Tibial artery (tissue), 4 donors: ENCODE measurements at regions not wholly inside any gene's neighbourhood (a gene's known extent, or its start where the extent isn't known, plus 50 kb on each side); places are given as distances from the start of the nearest gene placed in this dataset.

Source experiments
- DNase-seq, 2 donors: peaks; one replicate each; pipeline ENCODE4 v3.0.0-alpha.2; 2019
- H3K27ac ChIP-seq, 2 donors: fragments of 200-600 bp; sonication (generic) in 1 of 2; 1 replicate in 1 of 2; 2 replicates in 1 of 2; pipeline ENCODE4 v1.5.1; 2018 to 2019; ENCODE audit warnings: mild to moderate bottlenecking in 1 of 2
- H3K27me3 ChIP-seq, 2 donors: fragments of 200-600 bp; sonication (generic) in 1 of 2; one replicate each; pipeline versions ENCODE4 v1.5.1 to v1.6.0; 2016 to 2019
- H3K36me3 ChIP-seq, 3 donors: fragments of 200-600 bp; sonication (generic) in 2 of 3; one replicate each; pipeline ENCODE4 v1.5.1; 2016 to 2019; ENCODE audit warnings: mild to moderate bottlenecking in 2 of 3
- H3K4me1 ChIP-seq, 4 donors: fragments of 200-600 bp; sonication (generic) in 2 of 4; 1 replicate in 3 of 4; 2 replicates in 1 of 4; pipeline ENCODE4 v1.5.1; 2016 to 2019
- H3K4me3 ChIP-seq, 2 donors: fragments of 200-600 bp; sonication (generic) in 1 of 2; 1 replicate in 1 of 2; 2 replicates in 1 of 2; pipeline ENCODE4 v1.5.1; 2018 to 2019; ENCODE audit warnings: mild to moderate bottlenecking in 2 of 2
- H3K9me3 ChIP-seq, 3 donors: fragments of 200-600 bp; sonication (generic) in 1 of 3; one replicate each; pipeline ENCODE4 v1.5.1; 2016 to 2019
- intact Hi-C: fragments of 100-400 bp; cut with DNase I; formaldehyde crosslinking; loops from one replicate; pipeline ENCODE4 v1.15.0; 2023; ENCODE audit warnings: low total_unique reads
- TF ChIP-seq, protein P1 (sequence below), 2 experiments: fragments of 200-600 bp in 1 of 2; fragments of 450-650 bp in 1 of 2; IDR thresholded peaks; one replicate each; pipeline ENCODE4 v1.5.1; 2017 to 2019; ENCODE audit warnings: antibody characterized with exemption in 2 of 2, mild to moderate bottlenecking in 1 of 2, moderate library complexity in 1 of 2

DNA sequence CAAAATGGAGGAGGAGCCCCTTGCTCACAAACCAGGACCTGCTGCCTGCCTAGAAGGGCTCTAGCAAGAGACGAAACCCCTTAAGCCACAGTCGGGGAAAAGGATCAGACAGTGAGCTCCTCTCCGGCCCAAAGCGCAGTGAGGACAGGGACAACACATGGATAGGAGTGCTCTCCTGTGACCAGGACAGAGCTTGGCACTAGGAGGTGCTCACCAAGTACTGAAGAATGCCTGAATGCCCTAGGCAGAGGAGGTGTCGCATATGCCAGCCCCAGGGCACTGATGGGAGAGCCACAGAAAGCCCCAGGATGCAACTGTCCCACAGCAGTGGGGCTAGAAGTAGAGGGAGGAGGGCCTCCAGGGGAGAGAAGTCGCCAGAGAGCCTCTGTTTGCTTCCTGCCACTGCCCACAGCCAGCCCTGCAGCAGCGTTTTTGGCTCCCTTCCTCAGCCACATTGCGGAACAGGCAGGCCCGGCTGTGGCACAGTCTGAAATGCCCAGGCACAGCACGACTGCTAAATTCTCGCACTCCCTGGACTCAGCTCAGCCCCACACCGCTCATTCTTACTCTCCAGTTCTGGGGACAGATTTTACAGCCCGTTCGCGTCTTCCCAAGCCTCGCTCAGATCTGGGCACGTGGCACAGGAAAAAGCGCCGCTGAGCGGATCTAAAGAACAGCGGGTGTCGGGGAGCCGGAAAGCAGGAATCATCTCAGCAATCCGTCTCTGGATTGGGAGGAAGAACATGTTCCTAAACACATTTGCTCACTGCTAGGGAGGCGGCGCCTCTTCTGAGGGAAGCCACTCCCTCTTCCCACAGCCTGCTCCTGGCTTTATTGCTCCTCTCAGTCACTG lies 98.7 kb upstream of the POU3F3 start:
- Histone ChIP-seq H3K36me3 (no peaks in the 10 kb centered on the region), H3K27me3 (peaks cover 0 to 3% of the 10 kb centered on the region in 2 donors), H3K9me3 (no peaks in the 10 kb centered on the region), H3K4me3 (no peak overlapping the region), H3K4me1 (no peaks in the 10 kb centered on the region), H3K27ac (no peak overlapping the region)
- TF ChIP-seq, protein P1, sequence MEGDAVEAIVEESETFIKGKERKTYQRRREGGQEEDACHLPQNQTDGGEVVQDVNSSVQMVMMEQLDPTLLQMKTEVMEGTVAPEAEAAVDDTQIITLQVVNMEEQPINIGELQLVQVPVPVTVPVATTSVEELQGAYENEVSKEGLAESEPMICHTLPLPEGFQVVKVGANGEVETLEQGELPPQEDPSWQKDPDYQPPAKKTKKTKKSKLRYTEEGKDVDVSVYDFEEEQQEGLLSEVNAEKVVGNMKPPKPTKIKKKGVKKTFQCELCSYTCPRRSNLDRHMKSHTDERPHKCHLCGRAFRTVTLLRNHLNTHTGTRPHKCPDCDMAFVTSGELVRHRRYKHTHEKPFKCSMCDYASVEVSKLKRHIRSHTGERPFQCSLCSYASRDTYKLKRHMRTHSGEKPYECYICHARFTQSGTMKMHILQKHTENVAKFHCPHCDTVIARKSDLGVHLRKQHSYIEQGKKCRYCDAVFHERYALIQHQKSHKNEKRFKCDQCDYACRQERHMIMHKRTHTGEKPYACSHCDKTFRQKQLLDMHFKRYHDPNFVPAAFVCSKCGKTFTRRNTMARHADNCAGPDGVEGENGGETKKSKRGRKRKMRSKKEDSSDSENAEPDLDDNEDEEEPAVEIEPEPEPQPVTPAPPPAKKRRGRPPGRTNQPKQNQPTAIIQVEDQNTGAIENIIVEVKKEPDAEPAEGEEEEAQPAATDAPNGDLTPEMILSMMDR (IDR thresholded peaks at IDR 0.05) = no peak
- no peak for DNase-seq
- intact Hi-C loops = no loop called here

DNA sequence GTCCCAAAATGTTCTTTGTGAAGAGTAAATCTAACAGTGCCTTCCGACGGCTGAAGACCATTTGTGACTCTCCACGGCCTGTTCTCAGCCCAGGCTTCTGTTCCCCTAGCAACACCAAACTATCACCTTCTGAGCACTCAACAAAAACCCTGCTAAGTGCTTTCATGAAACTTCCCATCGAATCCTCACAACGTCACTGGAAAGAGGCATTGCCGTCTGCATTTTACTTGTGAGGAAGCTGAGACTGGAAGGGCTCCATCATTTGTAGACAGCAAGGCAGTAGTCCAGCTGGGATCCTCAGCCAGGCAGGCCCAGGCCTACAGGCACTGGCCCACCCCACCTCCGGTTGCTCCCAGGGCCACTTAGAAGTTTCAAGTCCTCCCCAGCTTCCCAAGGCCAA lies 97.8 kb upstream of the POU3F3 start:
- H3K36me3 ChIP-seq = no peaks in the 10 kb centered on the region
- intact Hi-C loops = no loop called here
- TF ChIP-seq, protein P1 (IDR thresholded peaks at IDR 0.05) = no peak
- DNase-seq = no peak
- H3K4me3 ChIP-seq = no peak overlapping the region
- H3K27me3 ChIP-seq = peaks cover 0 to 8% of the 10 kb centered on the region in 2 donors
- H3K9me3 ChIP-seq = no peaks in the 10 kb centered on the region
- H3K4me1 ChIP-seq = no peaks in the 10 kb centered on the region
- no peak overlapping the region for H3K27ac ChIP-seq

DNA sequence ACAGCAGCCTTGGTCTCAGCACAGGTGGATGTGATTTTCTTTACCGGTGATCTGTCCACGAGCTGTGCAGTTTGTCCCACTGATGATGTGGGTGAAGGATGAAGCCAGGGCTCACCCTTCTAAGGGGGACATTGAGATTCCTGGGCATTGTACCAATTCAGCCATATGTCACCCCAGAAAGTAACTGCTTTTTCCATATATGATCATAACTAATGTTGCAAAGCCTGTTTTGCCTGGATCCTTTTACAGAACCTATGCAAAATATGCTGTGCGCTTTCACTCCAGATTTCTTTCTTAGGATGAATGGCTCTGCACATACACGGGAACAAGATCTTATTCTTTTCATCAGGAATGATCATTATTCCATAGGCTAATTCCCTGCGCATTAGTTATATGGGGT lies 96.9 kb upstream of the POU3F3 start:
- DNase-seq = no peak
- no peak overlapping the region for H3K27ac ChIP-seq
- no peaks in the 10 kb centered on the region for H3K36me3 ChIP-seq
- TF ChIP-seq, protein P1 (IDR thresholded peaks at IDR 0.05) = no peak
- H3K4me3 ChIP-seq = no peak overlapping the region
- H3K9me3 ChIP-seq = no peaks in the 10 kb centered on the region
- H3K4me1 ChIP-seq = no peaks in the 10 kb centered on the region
- intact Hi-C loops = no loop called here
- H3K27me3 ChIP-seq = peaks cover 0 to 8% of the 10 kb centered on the region in 2 donors

DNA sequence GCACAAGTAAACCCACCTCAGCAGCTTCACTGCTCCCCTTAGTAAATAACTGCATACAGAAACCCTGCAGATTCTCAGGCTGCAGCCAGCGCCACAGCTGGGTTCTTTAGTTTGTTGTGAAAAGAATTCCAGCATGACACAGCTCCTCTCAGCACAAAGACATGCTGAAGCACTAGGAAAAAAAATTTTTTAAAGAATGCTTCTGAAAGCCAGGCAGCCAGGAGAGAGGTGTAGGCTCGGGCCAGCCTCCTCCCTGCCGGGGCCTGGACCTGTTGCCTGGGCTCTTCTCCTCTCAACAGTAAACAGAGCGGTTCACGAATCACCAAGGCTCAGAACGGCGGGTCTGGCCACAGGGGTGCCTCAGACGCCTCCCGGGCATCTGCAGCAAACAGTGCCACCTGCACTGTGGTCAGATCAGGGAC lies 95.7 kb upstream of the POU3F3 start:
- DNase-seq = no peak
- TF ChIP-seq, protein P1 (IDR thresholded peaks at IDR 0.05) = no peak

DNA sequence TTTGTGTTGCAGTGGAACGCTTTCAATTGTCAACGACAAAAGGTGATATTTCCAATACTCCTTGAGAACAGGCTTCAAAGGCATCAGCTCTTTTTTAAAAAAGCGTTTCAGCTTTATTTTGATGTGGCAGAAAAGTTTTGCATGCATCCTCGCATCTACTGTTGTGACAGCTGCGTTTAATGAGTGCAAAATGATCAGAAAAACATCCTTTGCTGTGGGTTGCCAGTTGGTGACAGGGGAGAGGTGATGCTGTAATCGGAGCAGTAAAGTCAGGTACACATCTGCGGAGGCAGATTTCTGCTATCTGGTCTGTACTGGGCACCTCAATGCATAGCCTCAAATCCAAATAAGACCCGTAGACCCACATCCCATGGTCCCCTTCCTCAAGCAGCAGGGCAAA lies 91.9 kb upstream of the POU3F3 start:
- H3K27me3 ChIP-seq = peaks cover 0 to 5% of the 10 kb centered on the region in 2 donors
- H3K9me3 ChIP-seq = no peaks in the 10 kb centered on the region
- no peak overlapping the region for H3K4me3 ChIP-seq
- no peaks in the 10 kb centered on the region for H3K36me3 ChIP-seq
- no peak for DNase-seq
- no peaks in the 10 kb centered on the region for H3K4me1 ChIP-seq
- no peak overlapping the region for H3K27ac ChIP-seq
- intact Hi-C loops = no loop called here
- TF ChIP-seq, protein P1 (IDR thresholded peaks at IDR 0.05) = no peak

More for the DNA sequence above, 95.7 kb upstream of the POU3F3 start:
- peaks cover 0 to 8% of the 10 kb centered on the region in 2 donors for H3K27me3 ChIP-seq
- H3K9me3 ChIP-seq = no peaks in the 10 kb centered on the region
- intact Hi-C loops = no loop called here
- H3K4me3 ChIP-seq = no peak overlapping the region
- H3K36me3 ChIP-seq = no peaks in the 10 kb centered on the region
- H3K27ac ChIP-seq = no peak overlapping the region
- no peaks in the 10 kb centered on the region for H3K4me1 ChIP-seq
